Bronchial epithelial cell (primary cell): ENCODE measurements at regions not wholly inside any gene's neighbourhood (a gene's known extent, or its start where the extent isn't known, plus 50 kb on each side); places are given as distances from the start of the nearest gene placed in this dataset.
"Not testable (repeated sequence)": the region's sequence is repeated elsewhere in the genome, so short reads cannot be mapped to it uniquely, and the experiment has no call there.

Experiments used
- DNase-seq: peaks from one replicate; pipeline ENCODE4 v3.0.0-alpha.2; 2010; ENCODE audit warnings: low read depth
- FAIRE-seq: peaks from 2 replicates; lab custom pipeline; 2011; peaks lifted over from hg19 to GRCh38; lab: Jason Lieb, UNC
- H3K27me3 ChIP-seq: 2 replicates; pipeline ENCODE4 v1.5.1; 2011; ENCODE audit warnings: low read length; ENCODE audit not compliant: control insufficient read depth, insufficient read depth
- H3K36me3 ChIP-seq: 2 replicates; pipeline ENCODE4 v1.5.1; 2011; ENCODE audit warnings: low read length; ENCODE audit not compliant: control insufficient read depth, insufficient read depth
- H3K4me3 ChIP-seq: 2 replicates; pipeline ENCODE4 v1.5.1; 2011; ENCODE audit warnings: mild to moderate bottlenecking, low read depth, low read length, control low read depth
- TF ChIP-seq, protein P1 (sequence below): IDR thresholded peaks from 2 replicates; pipeline ENCODE4 v1.5.1; 2011; ENCODE audit warnings: mild to moderate bottlenecking, moderate library complexity, low read length, control low read depth, inconsistent platforms; ENCODE audit not compliant: insufficient read depth, severe bottlenecking

DNA sequence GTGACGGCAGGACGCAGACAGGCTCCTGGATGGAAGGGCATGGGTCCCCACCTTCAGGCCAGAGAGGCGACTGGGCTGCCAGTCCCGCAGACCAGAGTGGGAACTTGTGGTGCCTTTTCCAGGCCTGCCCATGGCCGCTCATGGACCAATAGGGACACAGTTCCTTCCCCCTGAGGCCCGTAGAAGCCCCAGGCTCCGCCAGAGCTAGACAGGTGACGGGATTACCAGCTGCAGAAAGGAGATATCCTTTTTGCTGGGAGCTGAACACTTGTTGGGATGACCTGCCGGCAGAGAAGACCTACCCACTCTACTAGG is 73.6 kb upstream of the RASSF8 start:
- H3K36me3 ChIP-seq: no peaks in the 10 kb centered on the region
- no peak overlapping the region for H3K4me3 ChIP-seq
- H3K27me3 ChIP-seq: no peaks in the 10 kb centered on the region
- TF ChIP-seq, protein P1, sequence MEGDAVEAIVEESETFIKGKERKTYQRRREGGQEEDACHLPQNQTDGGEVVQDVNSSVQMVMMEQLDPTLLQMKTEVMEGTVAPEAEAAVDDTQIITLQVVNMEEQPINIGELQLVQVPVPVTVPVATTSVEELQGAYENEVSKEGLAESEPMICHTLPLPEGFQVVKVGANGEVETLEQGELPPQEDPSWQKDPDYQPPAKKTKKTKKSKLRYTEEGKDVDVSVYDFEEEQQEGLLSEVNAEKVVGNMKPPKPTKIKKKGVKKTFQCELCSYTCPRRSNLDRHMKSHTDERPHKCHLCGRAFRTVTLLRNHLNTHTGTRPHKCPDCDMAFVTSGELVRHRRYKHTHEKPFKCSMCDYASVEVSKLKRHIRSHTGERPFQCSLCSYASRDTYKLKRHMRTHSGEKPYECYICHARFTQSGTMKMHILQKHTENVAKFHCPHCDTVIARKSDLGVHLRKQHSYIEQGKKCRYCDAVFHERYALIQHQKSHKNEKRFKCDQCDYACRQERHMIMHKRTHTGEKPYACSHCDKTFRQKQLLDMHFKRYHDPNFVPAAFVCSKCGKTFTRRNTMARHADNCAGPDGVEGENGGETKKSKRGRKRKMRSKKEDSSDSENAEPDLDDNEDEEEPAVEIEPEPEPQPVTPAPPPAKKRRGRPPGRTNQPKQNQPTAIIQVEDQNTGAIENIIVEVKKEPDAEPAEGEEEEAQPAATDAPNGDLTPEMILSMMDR: no peak
- DNase-seq (no peak), FAIRE-seq (peak; percentile 52)

DNA sequence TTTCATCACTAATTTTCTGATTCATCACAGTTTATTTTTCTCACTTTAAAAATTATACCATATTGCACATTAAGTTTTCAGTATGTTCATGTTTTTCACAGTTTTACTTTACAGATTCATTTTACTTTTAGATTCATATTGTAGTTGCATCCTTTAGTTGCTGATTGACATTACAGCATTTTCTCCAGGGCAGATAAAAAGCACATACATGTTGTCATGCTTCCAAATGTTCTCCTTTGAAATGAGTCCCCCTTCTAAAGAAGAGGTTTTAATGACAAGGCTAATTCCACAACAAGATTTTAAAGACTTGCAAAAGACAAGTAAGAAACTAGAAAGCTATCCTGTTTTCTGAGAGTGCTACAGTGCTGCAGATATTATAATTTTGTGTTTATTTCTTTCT is 72.1 kb upstream of the RASSF8 start:
- no peak for DNase-seq
- Histone ChIP-seq H3K36me3 (no peaks in the 10 kb centered on the region), H3K4me3 (no peak overlapping the region), H3K27me3 (no peaks in the 10 kb centered on the region)
- no peak for FAIRE-seq
- TF ChIP-seq, protein P1: no peak

DNA sequence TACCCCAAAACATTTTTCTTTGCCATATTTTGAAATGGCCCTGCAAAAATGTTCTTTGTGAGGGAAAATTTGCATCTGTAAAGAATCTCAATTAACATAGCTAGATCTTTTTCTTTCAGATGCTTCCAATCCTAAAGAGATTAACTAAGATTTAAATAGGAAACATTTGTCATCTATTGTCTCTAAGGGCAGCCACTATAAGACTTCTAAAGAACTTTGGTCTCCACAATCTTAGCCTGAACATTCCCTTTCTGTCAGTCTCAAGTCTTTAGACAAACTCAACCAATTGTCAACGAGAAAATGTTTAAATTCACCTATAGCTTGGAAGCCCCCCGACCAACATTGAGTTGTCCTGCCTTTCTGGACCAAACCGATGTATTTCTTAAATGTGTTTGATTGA is 71.1 kb upstream of the RASSF8 start:
- no peaks in the 10 kb centered on the region for H3K27me3 ChIP-seq
- no peaks in the 10 kb centered on the region for H3K36me3 ChIP-seq
- no peak for DNase-seq
- TF ChIP-seq, protein P1: no peak
- no peak overlapping the region for H3K4me3 ChIP-seq
- no peak for FAIRE-seq

DNA sequence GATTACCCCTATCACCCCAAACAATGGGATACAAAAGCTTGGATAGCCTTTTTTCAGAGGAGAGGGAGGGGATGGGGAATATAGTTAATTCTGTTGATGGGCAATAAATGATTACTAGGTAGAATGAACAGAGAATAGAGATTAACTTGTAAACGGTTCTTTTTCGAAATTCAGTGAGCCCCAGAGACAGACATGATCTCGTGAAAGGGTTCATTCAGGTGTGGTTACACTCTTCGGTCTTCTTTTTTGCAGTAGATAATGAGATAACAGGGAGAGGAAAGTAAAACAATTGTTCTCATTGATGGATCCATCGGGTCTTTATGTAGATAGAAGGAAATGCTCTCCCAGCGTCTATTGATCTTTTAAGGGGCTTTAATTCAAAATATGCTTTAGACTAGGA is 69.3 kb upstream of the RASSF8 start:
- FAIRE-seq: no peak
- TF ChIP-seq, protein P1: no peak

DNA sequence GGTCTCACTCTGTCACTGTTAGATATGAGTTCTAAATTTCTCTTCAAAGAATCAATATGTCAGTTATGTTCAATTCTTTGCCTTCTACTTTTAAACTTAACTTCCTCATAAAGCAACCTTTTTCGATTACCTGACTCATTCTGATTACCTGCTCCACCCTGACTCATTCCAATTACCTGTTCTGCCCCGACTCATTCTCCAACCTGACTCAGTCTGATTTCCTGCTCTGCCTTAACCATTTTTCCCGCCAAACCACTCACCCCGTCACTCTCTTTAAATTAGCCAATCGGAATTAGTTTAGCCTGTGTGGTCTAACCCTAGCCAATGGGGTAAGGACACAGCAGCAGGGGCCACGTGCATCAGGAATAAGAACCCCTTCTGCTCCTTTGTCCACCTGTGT is 67.4 kb upstream of the RASSF8 start:
- not testable (repeated sequence) for H3K36me3 ChIP-seq, H3K27me3 ChIP-seq, FAIRE-seq, H3K4me3 ChIP-seq
- DNase-seq: peak; percentile 86

More for the DNA sequence above, 69.3 kb upstream of the RASSF8 start:
- Histone ChIP-seq H3K36me3 (no peaks in the 10 kb centered on the region), H3K4me3 (no peak overlapping the region), H3K27me3 (no peaks in the 10 kb centered on the region)
- DNase-seq: no peak

DNA sequence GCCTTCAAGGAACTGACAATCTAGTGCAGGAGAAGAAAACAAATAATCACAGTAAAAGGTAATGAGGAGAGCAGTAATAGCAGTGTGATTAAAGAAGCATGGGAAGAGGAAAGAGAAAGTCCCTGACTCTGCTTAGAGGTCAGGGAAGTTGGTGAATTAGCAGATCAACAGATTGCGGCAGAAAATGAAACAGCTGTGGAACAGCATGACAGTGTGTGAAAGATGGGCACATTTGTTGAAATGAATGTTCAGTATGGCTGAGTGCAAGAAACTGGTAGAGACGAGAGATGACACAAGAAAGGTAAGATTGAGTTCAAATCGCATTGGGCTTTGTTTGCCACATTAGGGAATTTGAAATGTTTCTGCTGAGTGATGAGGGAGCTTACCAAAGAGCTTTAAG is 63.7 kb upstream of the RASSF8 start:
- Histone ChIP-seq H3K36me3 (no peaks in the 10 kb centered on the region), H3K27me3 (no peaks in the 10 kb centered on the region), H3K4me3 (no peak overlapping the region)
- TF ChIP-seq, protein P1: no peak
- FAIRE-seq: no peak
- no peak for DNase-seq
